GM18505 (cell line): ENCODE measurements at regions not wholly inside any gene's neighbourhood (a gene's known extent, or its start where the extent isn't known, plus 50 kb on each side); places are given as distances from the start of the nearest gene placed in this dataset.
A peak's percentile ranks its signal among the peaks of the same experiment; 100 is the strongest.

Experiments used
- ATAC-seq: cut with Tn5 transposase; IDR thresholded peaks from one replicate; pipeline ENCODE4 v1.9.1; 2021; ENCODE audit not compliant: unreplicated experiment
- POLR2A ChIP-seq: IDR thresholded peaks from 4 replicates; pipeline ENCODE4 v1.6.1; 2011; ENCODE audit warnings: borderline replicate concordance; ENCODE audit not compliant: insufficient read depth, insufficient read length; ENCODE audit errors: extremely low read depth

DNA sequence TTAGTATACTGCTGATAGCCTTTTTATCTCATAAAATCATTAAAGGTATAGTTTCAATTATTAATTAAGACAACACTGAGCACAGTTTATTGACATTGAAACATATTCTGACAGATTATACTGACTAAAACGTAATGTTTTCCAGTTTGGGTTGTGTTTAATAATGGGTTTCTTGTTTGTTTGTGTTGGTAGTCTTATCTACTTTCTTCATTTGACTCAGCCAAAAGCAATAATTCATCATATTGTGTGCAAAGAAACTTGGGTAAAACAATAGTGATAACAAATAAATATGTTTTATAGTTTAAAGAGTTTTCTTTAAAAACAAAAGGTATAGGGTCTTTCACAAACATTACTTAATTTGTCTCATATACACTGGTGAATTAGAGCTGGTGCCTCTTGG lies 629.2 kb upstream of the AGTR1 start:
- no peak for TF ChIP-seq POLR2A
- no peak for ATAC-seq

DNA sequence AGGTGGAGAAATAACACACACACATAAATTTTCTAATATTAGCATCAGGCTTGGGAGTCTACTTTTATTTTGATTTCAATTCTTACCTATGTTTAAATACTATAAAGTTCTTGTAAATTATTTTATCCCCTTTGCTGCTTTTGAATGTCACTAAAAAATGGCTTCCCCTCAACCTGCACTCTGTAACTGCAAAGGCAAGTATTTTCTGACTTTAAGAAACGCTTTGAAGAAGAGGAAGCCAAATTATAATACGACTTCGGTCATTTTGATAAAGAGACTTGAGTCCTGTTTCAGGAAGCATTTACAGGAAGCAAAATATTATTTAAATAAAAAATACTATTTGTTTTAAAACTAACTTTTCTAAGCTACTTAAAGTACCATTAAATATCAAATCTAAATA lies 627.7 kb upstream of the AGTR1 start:
- ATAC-seq, result no peak
- no peak for TF ChIP-seq POLR2A

- no peak for TF ChIP-seq POLR2A
- no peak for ATAC-seq
Measured at GRCh38 chr3:148073721-148074456, 623.8 kb upstream of the AGTR1 start.

DNA sequence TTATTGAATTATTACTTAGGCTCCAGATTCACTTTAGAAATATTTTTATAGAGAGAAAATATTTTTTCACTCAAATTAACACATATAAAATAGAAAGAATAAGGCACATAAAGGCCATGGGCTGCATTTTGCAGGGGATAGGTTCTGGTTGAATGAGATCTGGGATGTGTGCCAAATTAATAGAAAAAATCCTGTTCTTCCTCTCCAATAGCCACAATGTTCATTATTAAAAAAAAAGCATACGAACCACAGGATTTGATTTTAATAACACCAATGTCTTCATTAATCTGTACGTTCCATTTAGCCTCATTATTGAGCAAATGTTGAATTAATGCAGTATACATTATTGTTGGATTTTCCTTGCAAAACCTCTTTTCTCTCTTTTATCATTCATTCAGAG lies 622.8 kb upstream of the AGTR1 start:
- no peak for ATAC-seq
- TF ChIP-seq POLR2A, result no peak

DNA sequence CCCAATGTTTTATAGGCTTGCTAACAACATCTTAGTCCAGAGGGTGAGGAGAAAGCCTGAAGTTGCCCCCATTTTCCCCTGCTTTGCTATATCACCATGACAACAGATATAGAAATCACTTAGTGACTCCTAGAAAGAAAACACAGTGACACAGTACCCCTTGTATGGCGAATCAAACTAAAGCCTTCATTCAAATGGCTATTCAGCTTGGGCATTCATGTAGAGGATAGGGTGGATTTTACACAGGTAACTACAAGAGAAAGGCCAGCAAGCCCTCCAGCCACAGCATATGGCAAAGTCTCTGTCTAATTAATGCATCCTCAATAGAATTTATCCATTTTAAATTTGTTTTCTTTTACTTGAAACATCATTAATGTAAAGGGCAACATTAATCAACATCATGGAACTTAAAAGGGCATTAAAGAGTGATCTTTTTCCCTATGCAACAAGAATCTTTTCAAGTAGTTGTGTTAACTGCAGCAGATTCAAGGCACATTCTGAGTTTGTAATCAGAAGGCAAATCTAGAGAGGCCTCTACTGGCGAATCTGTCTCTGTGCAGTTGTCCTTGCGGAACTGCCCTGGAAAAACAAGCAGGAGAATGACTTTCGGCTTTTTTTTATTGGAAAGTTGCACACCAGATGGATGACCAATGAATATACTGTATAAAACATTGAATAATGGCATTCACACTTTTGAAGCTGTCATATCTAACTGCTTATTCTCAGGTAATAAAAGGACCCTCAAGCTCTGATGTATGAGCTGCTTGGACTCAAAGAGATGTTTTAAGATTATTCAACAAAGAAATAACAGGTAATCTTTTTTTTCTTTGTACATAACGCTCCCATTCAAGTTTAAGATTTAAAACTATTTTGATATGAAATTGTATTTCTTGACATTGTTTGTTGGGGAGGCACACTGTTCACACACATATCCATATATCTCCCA lies 621.7 kb upstream of the AGTR1 start:
- ATAC-seq, result no peak
- TF ChIP-seq POLR2A, result no peak

GRCh38 chr3:148077318-148077923 lies 620.3 kb upstream of the AGTR1 start:
- ATAC-seq, result peak; percentile 62
- TF ChIP-seq POLR2A, result no peak

DNA sequence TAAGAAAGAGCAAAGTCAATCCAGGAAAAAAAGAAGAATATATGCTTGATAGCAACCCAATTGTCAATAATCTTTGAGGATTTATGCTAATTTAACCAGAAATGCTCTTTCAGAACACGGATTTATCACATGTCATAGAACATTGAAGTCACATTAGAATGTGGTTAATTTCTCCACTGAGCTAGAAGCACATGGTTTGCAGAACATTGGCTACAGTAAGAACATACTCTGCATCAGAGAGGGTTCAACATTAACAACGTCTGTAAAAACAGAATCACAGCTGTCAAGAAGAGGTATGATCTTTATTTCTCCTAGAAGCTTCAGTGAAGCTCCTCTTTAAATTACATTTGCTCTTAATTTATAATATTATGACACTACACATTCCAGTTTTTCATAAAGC lies 619.7 kb upstream of the AGTR1 start:
- no peak for ATAC-seq
- no peak for TF ChIP-seq POLR2A

DNA sequence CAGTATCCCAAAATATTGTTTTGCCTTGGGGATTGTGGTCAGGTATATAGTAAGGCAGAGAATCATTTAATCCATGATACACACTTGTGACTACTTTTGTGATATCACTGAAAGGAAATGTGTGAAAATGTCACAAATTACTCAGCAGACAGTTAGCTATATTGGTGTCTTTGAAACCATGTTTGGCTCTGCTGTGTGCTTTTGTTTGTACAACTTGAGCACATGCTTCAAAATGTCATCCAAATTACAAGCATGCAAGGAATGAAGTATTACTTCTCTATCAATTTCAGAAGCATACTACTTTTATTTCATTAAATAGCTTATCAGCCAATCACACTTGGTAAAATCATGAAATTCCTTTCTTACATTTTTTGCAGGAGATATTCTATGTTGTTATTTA lies 619.0 kb upstream of the AGTR1 start:
- ATAC-seq, result no peak
- no peak for TF ChIP-seq POLR2A

- no peak for ATAC-seq
- no peak for TF ChIP-seq POLR2A
Measured at GRCh38 chr3:148079370-148079769, 618.3 kb upstream of the AGTR1 start.

DNA sequence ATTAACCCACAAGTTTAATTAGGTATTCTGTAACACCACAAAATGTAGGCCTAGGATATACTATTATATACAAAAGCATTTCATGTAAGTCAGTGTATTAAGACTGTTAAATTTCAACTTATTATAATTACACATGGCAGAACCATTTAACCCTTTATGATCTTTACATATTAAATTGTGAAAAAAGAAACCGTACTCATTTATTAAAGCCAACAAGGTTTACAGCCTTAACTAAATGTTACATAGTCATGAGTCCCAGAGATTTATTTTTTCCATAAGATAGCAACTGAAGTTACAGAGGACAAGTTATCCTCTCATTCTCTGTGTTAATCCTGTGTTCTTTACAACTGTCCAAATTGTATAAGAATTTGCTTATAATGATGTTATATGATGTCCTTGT lies 615.8 kb upstream of the AGTR1 start:
- ATAC-seq, result no peak
- TF ChIP-seq POLR2A, result no peak

GRCh38 chr3:148082506-148083280 lies 615.0 kb upstream of the AGTR1 start:
- ATAC-seq, result no peak
- TF ChIP-seq POLR2A, result no peak

DNA sequence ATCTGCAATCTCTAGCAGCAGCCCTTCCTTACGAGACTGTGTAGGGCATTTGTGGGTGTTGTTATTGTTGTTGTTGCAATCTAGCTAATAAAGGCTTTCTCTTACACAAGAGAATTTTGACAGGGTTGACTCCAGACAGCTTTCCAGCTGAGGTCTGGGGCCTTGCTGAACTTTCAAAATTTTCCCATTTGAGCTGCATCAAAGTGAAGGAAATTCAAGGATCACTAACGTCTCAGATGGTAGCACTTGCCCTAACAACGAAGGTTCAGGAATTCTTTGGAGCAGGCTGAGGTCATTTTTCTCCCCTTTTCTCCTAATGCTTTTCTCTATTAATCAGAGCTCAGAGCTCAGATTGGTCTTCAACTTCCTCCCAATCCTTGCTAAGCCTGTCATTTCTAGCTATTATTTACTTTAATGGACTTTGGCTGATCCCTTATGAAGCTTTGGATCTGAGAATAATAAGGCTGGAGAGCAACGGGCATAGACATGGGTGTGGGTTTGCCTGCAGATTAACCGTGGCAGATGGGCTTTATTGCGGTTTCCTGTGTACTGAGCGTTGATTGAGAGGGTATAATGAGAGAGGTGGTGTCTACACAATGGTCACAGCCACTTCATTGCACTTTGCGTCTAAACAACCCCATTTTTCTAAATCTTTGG lies 614.0 kb upstream of the AGTR1 start:
- TF ChIP-seq POLR2A, result no peak

More for the DNA sequence above, 614.0 kb upstream of the AGTR1 start:
- no peak for ATAC-seq
